A673 (cell line): ENCODE measurements at regions not wholly inside any gene's neighbourhood (a gene's known extent, or its start where the extent isn't known, plus 50 kb on each side); places are given as distances from the start of the nearest gene placed in this dataset.

Experiments
- BruUV-seq: library from RNA; stranded (reverse); fragments of 400-500 nt; replicated peaks from 2 replicates; lab custom pipeline; 2021; lab: Mats Ljungman, UMichigan
- CTCF ChIA-PET: fragments of 300-600 bp; sonication (Branson Sonifier 250); formaldehyde crosslinking; loops from one replicate; lab custom pipeline; 2022; ENCODE audit warnings: antibody characterized with exemption; lab: Charles Lee
- POLR2A ChIA-PET: fragments of 300-600 bp; sonication (Branson Sonifier 250); formaldehyde crosslinking; loops from one replicate; lab custom pipeline; 2022; ENCODE audit warnings: antibody characterized with exemption; ENCODE audit not compliant: low non-redundant PET; lab: Charles Lee
- DNase-seq: peaks from one replicate; pipeline ENCODE4 v3.0.0-alpha.2; 2015; ENCODE audit warnings: low spot score
- H3K27ac ChIP-seq: fragments of 200-600 bp; sonication (generic); 2 replicates; pipeline ENCODE4 v1.5.1; 2016; ENCODE audit warnings: mixed run types, low read depth, mild to moderate bottlenecking, mixed read lengths, antibody characterized with exemption, low read length; ENCODE audit not compliant: poor library complexity, severe bottlenecking
- H3K27me3 ChIP-seq: fragments of 200-600 bp; sonication (generic); replicated peaks from 2 replicates; pipeline ENCODE4 v1.6.1; 2017; ENCODE audit warnings: mixed run types, low read depth, mild to moderate bottlenecking, mixed read lengths, antibody characterized with exemption, low read length; ENCODE audit not compliant: insufficient read depth, poor library complexity
- H3K36me3 ChIP-seq: fragments of 200-600 bp; sonication (generic); 2 replicates; pipeline ENCODE4 v1.6.1; 2016; ENCODE audit warnings: mixed run types, mild to moderate bottlenecking, mixed read lengths, antibody characterized with exemption, low read length; ENCODE audit not compliant: insufficient read depth, poor library complexity, severe bottlenecking
- H3K4me1 ChIP-seq: fragments of 200-600 bp; sonication (generic); 2 replicates; pipeline ENCODE4 v1.6.1; 2017; ENCODE audit warnings: mixed run types, mild to moderate bottlenecking, mixed read lengths, antibody characterized with exemption, low read length; ENCODE audit not compliant: insufficient read depth, poor library complexity, severe bottlenecking
- H3K4me3 ChIP-seq: fragments of 200-600 bp; sonication (generic); 2 replicates; pipeline ENCODE4 v1.5.1; 2016; ENCODE audit warnings: low read depth, mixed run types, mild to moderate bottlenecking, mixed read lengths, low read length; ENCODE audit not compliant: poor library complexity, severe bottlenecking
- H3K9me3 ChIP-seq: fragments of 200-600 bp; sonication (generic); 2 replicates; pipeline ENCODE4 v1.6.1; 2016; ENCODE audit warnings: mixed run types, low read depth, mild to moderate bottlenecking, mixed read lengths, antibody characterized with exemption, low read length; ENCODE audit not compliant: poor library complexity, severe bottlenecking
- EZH2 ChIP-seq: fragments of 200-600 bp; sonication (generic); IDR thresholded peaks from 2 replicates; pipeline ENCODE4 v1.6.1; 2017; ENCODE audit warnings: borderline replicate concordance, low read depth, mild to moderate bottlenecking, mixed read lengths, antibody characterized with exemption, low read length; ENCODE audit not compliant: poor library complexity, severe bottlenecking
- intact Hi-C: fragments of 100-400 bp; cut with micrococcal nuclease; formaldehyde crosslinking; loops from one replicate; pipeline ENCODE4 v1.10.0; 2022; ENCODE audit not compliant: unreplicated experiment
- TF ChIP-seq, protein P1 (sequence below): fragments of 300-800, 200-600 bp; sonication (generic); conservative IDR thresholded peaks from 2 replicates; pipeline ENCODE4 v1.5.1; 2017; ENCODE audit warnings: low read depth, mild to moderate bottlenecking, antibody characterized with exemption, low read length, moderate library complexity, mixed read lengths

GRCh38 chr9:84411683-84412267 lies 71.2 kb upstream of the SLC28A3 start:
- BruUV-seq = no TSS peak
- POLR2A ChIA-PET = no interaction called here

DNA sequence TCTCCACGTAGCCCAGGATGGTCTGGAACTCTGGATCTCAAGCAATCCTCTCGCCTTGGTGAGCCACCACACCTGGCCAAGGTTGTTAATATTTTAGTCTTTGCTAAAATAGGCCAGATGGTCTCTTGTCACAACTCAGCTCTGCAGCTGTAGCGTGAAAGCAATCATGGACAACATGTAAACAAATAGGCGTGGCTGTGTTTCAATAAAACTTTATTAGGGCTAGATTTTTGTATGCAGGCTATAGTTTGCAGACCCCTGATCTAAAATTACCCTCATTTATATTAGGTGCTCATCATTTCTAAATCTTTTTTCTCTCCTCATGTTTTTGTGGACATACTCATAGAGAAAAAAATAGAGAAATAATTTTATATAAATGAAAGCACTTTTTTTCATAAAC lies 72.1 kb upstream of the SLC28A3 start:
- TF ChIP-seq, protein P1, sequence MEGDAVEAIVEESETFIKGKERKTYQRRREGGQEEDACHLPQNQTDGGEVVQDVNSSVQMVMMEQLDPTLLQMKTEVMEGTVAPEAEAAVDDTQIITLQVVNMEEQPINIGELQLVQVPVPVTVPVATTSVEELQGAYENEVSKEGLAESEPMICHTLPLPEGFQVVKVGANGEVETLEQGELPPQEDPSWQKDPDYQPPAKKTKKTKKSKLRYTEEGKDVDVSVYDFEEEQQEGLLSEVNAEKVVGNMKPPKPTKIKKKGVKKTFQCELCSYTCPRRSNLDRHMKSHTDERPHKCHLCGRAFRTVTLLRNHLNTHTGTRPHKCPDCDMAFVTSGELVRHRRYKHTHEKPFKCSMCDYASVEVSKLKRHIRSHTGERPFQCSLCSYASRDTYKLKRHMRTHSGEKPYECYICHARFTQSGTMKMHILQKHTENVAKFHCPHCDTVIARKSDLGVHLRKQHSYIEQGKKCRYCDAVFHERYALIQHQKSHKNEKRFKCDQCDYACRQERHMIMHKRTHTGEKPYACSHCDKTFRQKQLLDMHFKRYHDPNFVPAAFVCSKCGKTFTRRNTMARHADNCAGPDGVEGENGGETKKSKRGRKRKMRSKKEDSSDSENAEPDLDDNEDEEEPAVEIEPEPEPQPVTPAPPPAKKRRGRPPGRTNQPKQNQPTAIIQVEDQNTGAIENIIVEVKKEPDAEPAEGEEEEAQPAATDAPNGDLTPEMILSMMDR = no peak
- TF ChIP-seq EZH2 = no peak
- H3K27me3 ChIP-seq = no peaks in the 10 kb centered on the region
- H3K4me1 ChIP-seq = no peaks in the 10 kb centered on the region
- intact Hi-C loops = no loop called here
- H3K4me3 ChIP-seq = no peak overlapping the region
- no TSS peak for BruUV-seq
- no peaks in the 10 kb centered on the region for H3K9me3 ChIP-seq
- POLR2A ChIA-PET = no interaction called here
- no peak overlapping the region for H3K27ac ChIP-seq
- DNase-seq = no peak
- CTCF ChIA-PET = no interaction called here
- H3K36me3 ChIP-seq = no peaks in the 10 kb centered on the region

More at GRCh38 chr9:84411683-84412267, 71.2 kb upstream of the SLC28A3 start:
- Histone ChIP-seq H3K27me3 (no peaks in the 10 kb centered on the region), H3K4me1 (no peaks in the 10 kb centered on the region), H3K4me3 (no peak overlapping the region), H3K36me3 (no peaks in the 10 kb centered on the region), H3K9me3 (no peaks in the 10 kb centered on the region), H3K27ac (no peak overlapping the region)
- TF ChIP-seq, protein P1 = no peak
- TF ChIP-seq EZH2 = no peak
- no peak for DNase-seq
- CTCF ChIA-PET = no interaction called here
- intact Hi-C loops = no loop called here

DNA sequence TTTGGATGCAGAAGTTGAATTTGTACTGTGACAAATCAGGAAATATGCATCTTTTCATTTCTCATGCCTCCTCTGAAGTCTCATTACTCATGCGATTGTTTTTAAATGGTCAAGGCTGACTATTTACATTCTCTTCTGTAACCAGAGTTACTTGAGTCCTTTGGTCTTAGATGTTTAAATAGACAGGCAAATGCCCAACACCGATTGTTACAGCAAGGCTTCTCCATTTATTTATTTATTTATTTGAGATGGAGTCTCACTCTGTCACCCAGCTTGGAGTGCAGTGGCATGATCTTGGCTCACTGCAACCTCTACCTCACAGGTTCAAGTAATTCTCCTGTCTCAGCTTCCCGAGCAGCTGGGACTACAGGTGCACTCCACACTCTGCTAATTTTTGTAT lies 72.7 kb upstream of the SLC28A3 start:
- no peaks in the 10 kb centered on the region for H3K9me3 ChIP-seq
- H3K36me3 ChIP-seq = no peaks in the 10 kb centered on the region
- H3K27ac ChIP-seq = no peak overlapping the region
- DNase-seq = no peak
- no peak overlapping the region for H3K4me3 ChIP-seq
- intact Hi-C loops = no loop called here
- ChIA-PET CTCF (no interaction called here), POLR2A (no interaction called here)
- no peaks in the 10 kb centered on the region for H3K27me3 ChIP-seq
- TF ChIP-seq, protein P1 = no peak
- TF ChIP-seq EZH2 = no peak
- BruUV-seq = no TSS peak
- H3K4me1 ChIP-seq = no peaks in the 10 kb centered on the region
